ENCODE measurements at regions not wholly inside any gene's neighbourhood (a gene's known extent, or its start where the extent isn't known, plus 50 kb on each side); places are given as distances from the start of the nearest gene placed in this dataset.

DNA sequence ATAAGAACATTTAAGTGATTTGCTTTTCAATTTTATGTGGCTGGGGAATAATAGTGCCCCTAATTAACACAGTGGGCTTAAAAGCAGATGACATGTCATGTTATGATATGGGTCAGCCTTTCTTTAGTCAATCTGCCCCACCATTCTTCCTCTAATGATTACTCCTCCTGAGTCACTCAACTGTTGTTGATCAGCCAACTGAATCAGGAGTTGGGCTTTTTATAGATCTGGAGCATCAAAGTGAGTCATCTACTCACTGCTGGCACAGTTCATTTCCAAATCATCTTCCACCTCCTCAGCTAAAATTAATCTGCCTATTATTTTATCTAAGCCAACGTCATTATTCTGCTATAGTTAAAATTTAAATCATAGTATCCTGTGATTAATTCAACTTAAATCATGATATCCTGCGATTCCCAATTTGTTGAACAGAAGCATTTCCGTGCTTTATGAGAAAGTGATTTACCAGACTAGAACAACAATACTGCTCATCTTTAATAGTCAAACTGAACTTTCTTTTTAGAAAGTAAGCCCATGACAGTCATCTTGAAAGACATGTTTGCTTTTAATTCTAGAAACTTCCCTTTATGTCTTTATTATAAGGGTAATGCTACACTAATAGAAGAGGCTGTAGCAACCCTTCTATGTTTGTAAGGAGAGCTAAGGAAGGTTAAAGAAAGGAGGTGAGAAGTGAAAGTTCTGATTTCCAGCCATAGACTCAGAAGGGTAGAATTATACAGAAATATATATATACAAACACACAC, 551.4 kb downstream of the TBC1D4 start:
- no peak for DNase-seq

- DNase-seq: no peak
Measured at GRCh38 chr13:74929436-74929835, 552.5 kb downstream of the TBC1D4 start.

- no peak for DNase-seq
Measured at GRCh38 chr13:74927823-74928222, 554.1 kb downstream of the TBC1D4 start.

DNA sequence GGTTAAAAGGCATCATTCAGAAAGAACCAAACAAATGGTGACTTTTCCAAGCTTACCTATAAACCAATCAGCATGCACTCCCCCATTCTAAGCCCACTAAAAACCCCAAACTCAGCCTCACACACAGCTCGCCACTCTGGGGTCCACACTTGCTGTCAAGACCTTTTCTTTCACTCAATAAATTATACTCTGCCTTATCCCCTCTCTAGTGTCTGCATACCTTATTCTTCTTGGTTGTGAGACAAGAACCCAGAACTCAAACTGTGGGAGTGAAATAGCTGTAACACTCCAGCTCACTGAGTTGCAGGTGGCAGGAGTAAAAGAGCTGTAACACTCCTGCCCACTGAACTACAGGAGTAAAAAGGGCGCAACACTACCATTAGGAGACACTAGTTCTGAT, 559.0 kb downstream of the TBC1D4 start:
- DNase-seq: no peak

- no peak for DNase-seq
Measured at GRCh38 chr13:74921326-74921725, 560.6 kb downstream of the TBC1D4 start.

DNA sequence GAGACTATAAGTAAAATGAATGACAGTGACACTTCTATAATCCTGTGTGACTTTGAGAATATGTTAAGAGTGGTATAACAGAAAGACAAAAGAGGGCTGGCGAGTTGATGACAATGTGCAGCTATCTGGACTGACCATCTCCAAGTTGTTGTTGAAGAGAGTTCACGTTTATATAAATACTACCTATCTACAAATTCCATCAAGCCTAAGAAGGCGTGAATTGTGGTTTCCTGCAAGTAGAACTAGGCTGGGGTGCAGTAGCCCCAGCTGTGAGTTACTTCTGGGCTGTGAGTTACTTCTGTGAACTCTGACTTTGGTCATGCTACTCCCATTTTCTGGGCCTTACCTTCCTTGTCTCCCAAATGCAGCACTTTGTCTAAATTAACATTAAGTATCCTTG, 561.0 kb downstream of the TBC1D4 start:
- DNase-seq: no peak

DNA sequence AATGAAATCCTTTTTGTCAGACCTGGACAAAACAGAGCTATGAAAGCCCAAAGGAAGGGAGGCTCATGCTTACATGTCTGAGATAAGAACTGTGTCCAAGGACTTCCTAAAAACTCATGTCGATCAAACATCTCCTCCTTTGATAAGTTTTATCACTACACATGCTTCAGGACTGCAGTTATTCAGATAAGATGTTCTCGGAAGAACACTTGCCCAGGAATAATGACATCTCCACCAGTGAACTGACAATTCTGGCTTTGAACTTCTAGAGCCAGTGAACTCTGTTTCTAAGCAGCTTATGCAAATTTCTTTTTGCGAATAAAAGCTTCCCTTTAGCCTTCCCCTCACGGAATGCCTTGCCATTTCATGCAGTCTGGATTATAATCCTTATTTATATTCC, 561.6 kb downstream of the TBC1D4 start:
- no peak for DNase-seq

DNA sequence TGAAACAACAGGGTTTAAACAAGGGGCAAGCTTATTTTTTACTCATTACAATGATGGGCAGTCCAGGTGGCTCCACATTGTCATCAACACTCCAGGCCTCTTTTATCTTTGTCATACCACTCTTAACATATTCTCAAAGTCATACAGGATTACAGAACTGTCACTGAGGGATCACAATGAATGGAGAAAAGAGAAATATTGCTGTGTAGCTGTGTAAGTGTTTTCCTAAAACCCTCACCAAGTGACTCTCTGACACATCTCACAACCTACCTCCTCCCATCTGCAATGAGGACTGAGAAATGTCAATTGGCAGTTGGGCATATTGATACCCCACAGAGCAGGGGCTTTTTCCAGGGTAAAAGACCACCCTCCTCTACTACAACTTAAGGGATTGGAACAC, 562.1 kb downstream of the TBC1D4 start:
- no peak for DNase-seq

- DNase-seq: no peak
Measured at GRCh38 chr13:74912898-74913297, 569.1 kb downstream of the TBC1D4 start.

DNA sequence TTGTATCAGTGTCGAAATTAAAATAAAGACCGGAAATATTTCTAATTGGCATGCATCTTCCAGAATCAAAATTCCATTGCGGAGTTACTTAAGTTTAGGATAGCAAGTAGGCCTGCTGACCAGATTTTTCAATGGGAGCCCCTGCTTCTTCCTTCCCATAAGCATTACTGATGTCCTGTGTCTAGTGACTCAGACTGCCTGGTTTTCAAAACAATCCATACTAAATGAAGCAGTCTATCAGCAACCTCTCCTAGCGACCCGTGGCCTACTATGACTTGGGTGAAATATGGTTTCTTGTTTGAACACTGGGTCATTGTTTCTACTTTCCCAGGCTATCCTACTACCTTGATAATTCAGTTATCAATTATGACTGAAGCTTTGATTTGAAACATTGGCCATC, 571.6 kb downstream of the TBC1D4 start:
- no peak for DNase-seq

DNA sequence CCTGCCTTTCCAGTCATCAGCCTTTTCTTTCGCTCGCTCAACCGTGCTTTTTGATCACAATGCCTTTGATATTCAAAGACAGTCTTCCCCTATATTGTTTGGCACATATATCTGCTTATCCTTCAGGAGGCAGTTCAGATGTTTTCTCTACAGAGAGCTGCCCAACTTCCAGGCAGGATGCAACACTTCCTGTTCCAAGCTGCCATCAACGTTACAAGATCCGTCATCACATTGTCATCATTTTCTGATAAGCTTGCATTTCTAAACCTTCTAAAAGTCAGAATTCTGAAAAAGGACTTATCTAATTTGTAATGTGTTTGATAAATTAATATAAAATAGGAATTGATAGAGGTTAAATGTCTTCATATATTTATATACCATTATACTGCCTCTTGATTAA, 574.2 kb downstream of the TBC1D4 start:
- DNase-seq: no peak

GRCh38 chr13:74904556-74904955, 577.4 kb downstream of the TBC1D4 start:
- DNase-seq: no peak

DNA sequence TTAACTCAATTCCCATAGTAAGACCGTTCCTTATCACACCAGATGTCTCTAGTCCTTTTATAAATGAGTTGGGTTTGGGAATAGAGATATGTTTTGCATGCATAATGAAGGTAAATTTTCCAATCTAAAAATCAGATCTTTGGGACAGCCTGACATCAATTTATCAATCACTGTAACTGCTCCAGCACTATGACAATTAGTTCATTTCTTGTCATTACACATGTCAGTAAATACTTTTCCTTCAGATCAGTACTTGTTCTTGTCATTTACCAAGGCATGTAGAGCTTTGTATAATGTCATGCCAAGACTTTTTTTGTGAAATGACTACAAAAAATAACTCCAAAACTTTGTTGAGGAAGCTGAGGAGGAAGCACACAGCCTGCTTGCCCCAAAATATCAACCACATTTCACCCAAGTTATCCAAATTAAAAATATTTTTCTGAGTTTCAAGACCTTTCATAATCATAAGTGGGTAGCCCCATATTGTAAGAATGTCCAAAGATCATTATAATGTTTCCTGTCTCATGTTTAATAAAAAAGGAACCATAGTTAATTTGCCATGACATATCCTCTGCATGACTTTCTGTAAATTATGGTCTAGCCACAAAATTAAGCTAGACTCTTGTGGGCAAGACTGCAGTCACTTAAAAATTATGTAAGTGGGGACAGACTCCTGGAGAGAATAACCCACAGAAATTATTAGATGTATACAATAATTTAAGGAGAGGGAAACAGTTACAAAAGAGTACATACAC, 586.8 kb downstream of the TBC1D4 start:
- DNase-seq: no peak

DNA sequence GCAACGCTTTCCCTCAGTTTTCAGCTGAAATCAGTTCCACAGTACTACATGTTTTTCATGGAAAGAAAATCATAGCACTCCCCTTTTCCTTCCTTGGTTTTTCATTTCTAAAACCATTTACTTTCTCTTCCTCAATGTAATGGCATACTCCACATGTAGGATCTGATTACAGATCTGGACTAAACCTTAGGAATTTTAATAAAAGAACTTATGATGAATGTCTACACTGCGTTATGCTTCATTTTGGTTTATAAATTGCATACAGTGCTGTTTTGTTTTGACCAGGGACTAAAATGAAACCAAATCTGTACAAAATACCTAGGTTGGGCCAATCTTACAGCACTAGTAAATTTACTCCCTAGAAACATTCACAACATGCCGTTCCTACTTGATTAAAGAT, 589.9 kb downstream of the TBC1D4 start:
- DNase-seq: no peak

GRCh38 chr13:74891610-74892009, 590.4 kb downstream of the TBC1D4 start:
- DNase-seq: no peak

DNA sequence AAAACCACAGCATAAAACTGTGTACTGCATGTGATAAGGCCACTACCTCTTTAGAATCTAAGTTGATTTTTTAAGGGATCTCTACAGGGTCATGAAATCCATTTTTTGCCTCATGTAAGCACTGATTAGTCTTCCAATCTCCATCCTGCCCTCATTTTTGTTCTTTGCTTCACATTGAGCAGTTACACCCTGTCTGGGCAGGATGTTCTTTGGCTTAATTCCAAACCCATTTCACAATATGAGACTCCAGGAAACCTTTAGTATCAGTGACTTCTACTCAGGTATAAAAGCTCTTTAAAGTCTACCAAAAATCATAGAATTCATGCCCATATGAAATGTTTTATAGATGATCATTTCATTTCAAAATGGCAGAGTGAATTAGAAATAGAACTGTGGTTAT, 592.6 kb downstream of the TBC1D4 start:
- DNase-seq: no peak

- DNase-seq: no peak
Measured at GRCh38 chr13:74886502-74886901, 595.5 kb downstream of the TBC1D4 start.

GRCh38 chr13:74883834-74884233, 598.1 kb downstream of the TBC1D4 start:
- DNase-seq: no peak

DNA sequence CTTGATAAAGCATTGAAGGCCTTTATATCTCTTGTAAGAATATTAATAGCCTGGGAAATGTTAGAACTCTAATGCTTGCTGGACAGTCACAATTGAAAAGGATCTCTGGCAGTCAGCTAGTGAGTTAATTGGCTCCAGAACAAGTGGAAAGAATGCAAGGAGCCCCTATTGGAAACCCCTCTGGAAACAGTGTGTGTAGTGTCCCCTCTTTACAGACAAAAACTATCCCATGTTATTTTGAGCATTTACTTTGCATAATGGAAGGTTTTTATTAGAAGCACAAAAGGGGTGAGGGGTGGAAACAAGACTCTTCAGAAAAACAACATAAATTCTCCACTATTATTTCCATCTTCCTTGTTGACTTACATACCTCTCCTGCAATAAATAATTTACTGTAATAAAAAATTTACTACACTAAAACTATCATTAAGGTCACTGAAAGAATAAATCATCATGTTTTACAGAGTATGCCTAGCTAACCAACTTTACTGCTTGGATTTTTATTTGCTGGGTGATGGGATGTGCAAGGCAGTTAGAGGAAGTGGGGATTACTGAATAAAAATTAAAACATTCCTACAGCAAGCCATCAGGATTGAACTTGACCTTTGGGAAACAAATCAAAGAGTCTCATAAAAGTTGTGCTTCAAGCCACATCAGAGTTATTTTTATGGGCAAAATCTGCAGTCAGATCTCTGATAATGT, 610.4 kb downstream of the TBC1D4 start:
- no peak for DNase-seq

DNA sequence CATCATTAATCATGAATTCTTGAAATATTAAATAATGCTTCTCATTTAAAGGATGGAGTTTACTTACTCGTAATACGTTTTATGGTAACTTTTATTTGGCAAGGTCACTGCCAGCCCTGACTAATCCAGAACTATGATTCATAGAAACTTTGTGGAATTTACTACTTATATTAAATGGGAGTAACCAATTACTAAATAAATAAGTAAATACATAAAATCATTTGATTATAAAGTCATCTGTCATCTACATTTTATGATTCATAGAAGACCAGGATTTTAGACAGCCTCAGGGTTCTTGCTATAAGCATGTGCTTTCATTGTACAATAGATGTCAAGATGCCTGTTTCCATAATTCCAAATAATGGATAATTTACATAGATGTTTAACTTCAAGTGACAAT, 611.1 kb downstream of the TBC1D4 start:
- DNase-seq: no peak

DNA sequence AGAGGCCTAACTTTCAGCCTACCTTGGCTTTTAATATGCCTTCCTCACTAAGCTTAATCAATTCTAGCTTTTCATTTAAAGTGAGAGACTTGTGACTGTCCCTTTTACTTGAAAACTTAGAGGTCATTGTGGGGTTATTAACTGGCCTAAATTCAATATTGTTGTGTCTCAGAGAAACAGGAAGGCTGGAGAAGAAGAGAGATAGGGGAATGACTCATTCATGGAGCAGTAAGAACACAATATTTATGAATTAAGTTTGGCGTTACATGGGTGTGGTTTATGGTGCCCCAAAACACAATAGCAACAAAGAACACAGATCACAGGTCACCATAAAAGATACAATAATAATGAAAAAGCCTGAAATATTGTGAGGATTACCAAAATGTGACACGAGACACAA, 612.1 kb downstream of the TBC1D4 start:
- DNase-seq: no peak

GRCh38 chr13:74868049-74868448, 613.9 kb downstream of the TBC1D4 start:
- DNase-seq: no peak

DNA sequence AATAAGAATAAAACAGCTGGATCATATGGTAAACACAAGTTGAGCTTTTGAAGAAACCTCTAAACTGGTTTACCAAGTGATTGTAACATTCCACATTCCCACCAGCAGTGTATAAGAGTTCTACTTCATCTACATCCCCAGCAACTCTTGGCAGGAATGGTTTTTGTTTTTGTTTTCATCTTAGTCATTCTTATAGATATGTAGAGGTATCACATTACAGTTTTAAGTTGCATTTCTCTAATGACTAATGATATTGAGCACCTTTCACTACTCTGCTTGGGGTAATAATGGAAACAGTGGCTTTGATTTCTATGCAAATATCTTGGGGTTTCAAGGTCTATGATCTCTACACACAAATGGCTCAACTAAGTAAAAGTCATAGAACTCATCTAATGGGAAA, 614.5 kb downstream of the TBC1D4 start:
- no peak for DNase-seq

GRCh38 chr13:74866101-74866500, 615.9 kb downstream of the TBC1D4 start:
- no peak for DNase-seq
